ENCODE measurements at regions not wholly inside any gene's neighbourhood (a gene's known extent, or its start where the extent isn't known, plus 50 kb on each side); places are given as distances from the start of the nearest gene placed in this dataset.
"Not testable (repeated sequence)": the region's sequence is repeated elsewhere in the genome, so short reads cannot be mapped to it uniquely, and the experiment has no call there.

- H3K27ac ChIP-seq; H3K9me3 ChIP-seq; DNase-seq; H3K36me3 ChIP-seq; H3K4me3 ChIP-seq; H3K27me3 ChIP-seq; intact Hi-C loops (cut with DNase I; ENCODE audit: low total_unique reads); H3K4me1 ChIP-seq: not testable (repeated sequence)
These were observed 55.3 kb upstream of the THOC2 start for GRCh38 chrX:123788193-123788592.

GRCh38 chrX:123788744-123789143 lies 55.9 kb upstream of the THOC2 start:
- Histone ChIP-seq H3K27ac (no peak overlapping the region), H3K4me3 (no peak overlapping the region), H3K4me1 (no peaks in the 10 kb centered on the region), H3K36me3 (no peaks in the 10 kb centered on the region), H3K9me3 (no peaks in the 10 kb centered on the region), H3K27me3 (no peaks in the 10 kb centered on the region)
- DNase-seq = no peak
- no peak for TF ChIP-seq CTCF (IDR thresholded peaks at IDR 0.05)
- TF ChIP-seq POLR2A (IDR thresholded peaks at IDR 0.05) = no peak
- intact Hi-C loops (cut with DNase I; ENCODE audit: low total_unique reads) = no loop called here

GRCh38 chrX:123797543-123798447 lies 62.1 kb upstream of the XIAP start:
- no peak for DNase-seq
- Histone ChIP-seq H3K27ac (no peak overlapping the region), H3K9me3 (no peaks in the 10 kb centered on the region), H3K27me3 (no peaks in the 10 kb centered on the region), H3K4me1 (no peaks in the 10 kb centered on the region), H3K36me3 (no peaks in the 10 kb centered on the region), H3K4me3 (no peak overlapping the region)
- TF ChIP-seq POLR2A (IDR thresholded peaks at IDR 0.05) (no peak), CTCF (IDR thresholded peaks at IDR 0.05) (no peak)
- intact Hi-C loops (cut with DNase I; ENCODE audit: low total_unique reads) = no loop called here

GRCh38 chrX:123798706-123799430 lies 61.0 kb upstream of the XIAP start:
- H3K4me3 ChIP-seq; H3K36me3 ChIP-seq; H3K27me3 ChIP-seq; DNase-seq; intact Hi-C loops (cut with DNase I; ENCODE audit: low total_unique reads); H3K4me1 ChIP-seq; H3K9me3 ChIP-seq; H3K27ac ChIP-seq: not testable (repeated sequence)

GRCh38 chrX:123801901-123802300 lies 58.0 kb upstream of the XIAP start:
- DNase-seq = no peak
- Histone ChIP-seq H3K27me3 (no peaks in the 10 kb centered on the region), H3K4me3 (no peak overlapping the region), H3K36me3 (no peaks in the 10 kb centered on the region), H3K4me1 (no peaks in the 10 kb centered on the region), H3K27ac (no peak overlapping the region), H3K9me3 (no peaks in the 10 kb centered on the region)
- no peak for TF ChIP-seq POLR2A (IDR thresholded peaks at IDR 0.05)
- no peak for TF ChIP-seq CTCF (IDR thresholded peaks at IDR 0.05)
- intact Hi-C loops (cut with DNase I; ENCODE audit: low total_unique reads) = no loop called here

DNA sequence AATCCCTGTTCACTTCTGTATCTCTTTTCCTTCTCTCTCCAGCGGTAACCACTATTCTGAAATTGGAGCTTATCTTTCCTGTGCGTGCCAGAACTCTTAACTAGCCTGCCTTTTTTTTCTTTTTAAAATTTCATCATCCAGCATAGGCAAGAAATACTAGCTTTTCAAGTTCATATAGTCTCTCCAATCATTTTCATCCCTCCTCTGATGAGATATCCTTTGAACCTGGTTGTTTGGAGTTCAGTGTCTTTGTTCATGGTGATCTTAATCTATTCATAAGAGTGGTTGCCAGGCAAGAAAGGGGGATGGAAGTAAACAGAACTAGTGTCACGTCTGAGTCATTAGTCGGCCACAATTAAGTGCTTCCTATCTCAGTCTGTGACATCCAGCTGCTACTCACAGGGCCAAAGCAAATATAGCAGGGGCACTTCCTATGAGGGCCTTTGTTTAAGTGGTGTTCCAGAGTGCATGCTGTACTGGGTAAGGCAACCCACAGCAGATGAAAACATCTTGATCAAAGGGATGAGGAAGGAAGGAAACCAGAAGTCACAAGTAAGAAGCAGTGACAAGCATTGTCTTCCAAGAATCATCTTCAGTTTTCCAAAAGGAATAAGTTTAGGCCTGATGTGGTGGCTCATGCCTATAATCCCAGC lies 56.4 kb upstream of the XIAP start:
- H3K27ac ChIP-seq = no peak overlapping the region
- no peaks in the 10 kb centered on the region for H3K27me3 ChIP-seq
- H3K9me3 ChIP-seq = no peaks in the 10 kb centered on the region
- intact Hi-C loops (cut with DNase I; ENCODE audit: low total_unique reads) = no loop called here
- no peak for DNase-seq
- H3K4me1 ChIP-seq = no peaks in the 10 kb centered on the region
- no peaks in the 10 kb centered on the region for H3K36me3 ChIP-seq
- TF ChIP-seq CTCF (IDR thresholded peaks at IDR 0.05) (no peak), POLR2A (IDR thresholded peaks at IDR 0.05) (no peak)
- H3K4me3 ChIP-seq = no peak overlapping the region

DNA sequence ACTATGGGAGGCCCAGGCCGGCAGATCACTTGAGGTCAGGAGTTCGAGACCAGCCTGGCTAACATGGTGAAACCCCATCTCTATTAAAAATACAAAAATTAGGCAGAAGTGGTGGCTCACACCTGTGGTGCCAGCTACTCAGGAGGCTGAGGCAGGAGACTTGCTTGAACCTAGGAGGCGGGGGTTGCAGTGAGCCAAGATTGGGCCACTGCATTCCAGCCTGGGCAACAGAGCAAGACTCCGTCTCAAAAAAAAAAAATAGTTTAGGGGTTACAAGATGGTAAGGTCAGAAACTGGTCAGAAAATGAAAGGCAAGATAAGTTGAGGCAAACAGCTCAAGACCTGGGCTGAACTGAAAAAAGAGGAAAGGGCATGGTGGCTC lies 55.9 kb upstream of the XIAP start:
- H3K36me3 ChIP-seq; intact Hi-C loops (cut with DNase I; ENCODE audit: low total_unique reads); H3K27ac ChIP-seq; H3K4me1 ChIP-seq; H3K27me3 ChIP-seq; H3K4me3 ChIP-seq; H3K9me3 ChIP-seq; DNase-seq: not testable (repeated sequence)

All from uterus (tissue), 3 donors.